Stimulated activated naive CD4-positive, alpha-beta T cell treated with Interleukin-2 at 50 U/mL for 16 hours (primary cell): ENCODE measurements at regions not wholly inside any gene's neighbourhood (a gene's known extent, or its start where the extent isn't known, plus 50 kb on each side); places are given as distances from the start of the nearest gene placed in this dataset.
"Not testable (repeated sequence)": the region's sequence is repeated elsewhere in the genome, so short reads cannot be mapped to it uniquely, and the experiment has no call there.

ENCODE experiments used
- DNase-seq: peaks from one replicate; lab custom pipeline; 2025; lab: John Stamatoyannopoulos, UW

DNA sequence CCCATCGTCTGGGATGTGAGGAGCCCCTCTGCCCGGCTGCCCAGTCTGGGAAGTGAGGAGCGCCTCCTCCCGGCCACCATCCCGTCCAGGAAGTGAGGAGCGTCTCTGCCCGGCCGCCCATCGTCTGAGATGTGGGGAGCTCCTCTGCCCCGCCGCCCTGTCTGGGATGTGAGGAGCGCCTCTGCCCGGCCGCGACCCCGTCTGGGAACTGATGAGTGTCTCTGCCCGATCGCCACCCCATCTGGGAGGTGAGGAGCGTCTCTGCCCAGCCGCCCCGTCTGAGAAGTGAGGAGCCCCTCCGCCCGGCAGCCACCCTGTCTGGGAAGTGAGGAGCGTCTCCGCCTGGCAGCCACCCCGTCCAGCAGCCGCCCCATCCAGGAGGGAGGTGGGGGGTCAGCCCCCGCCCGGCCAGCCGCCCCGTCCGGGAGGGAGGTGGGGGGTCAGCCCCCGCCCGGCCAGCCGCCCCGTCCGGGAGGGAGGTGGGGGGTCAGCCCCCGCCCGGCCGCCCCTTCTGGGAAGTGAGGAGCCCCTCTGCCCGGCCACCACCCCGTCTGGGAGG is 705.8 kb downstream of the DTWD2 start:
- DNase-seq = not testable (repeated sequence)

DNA sequence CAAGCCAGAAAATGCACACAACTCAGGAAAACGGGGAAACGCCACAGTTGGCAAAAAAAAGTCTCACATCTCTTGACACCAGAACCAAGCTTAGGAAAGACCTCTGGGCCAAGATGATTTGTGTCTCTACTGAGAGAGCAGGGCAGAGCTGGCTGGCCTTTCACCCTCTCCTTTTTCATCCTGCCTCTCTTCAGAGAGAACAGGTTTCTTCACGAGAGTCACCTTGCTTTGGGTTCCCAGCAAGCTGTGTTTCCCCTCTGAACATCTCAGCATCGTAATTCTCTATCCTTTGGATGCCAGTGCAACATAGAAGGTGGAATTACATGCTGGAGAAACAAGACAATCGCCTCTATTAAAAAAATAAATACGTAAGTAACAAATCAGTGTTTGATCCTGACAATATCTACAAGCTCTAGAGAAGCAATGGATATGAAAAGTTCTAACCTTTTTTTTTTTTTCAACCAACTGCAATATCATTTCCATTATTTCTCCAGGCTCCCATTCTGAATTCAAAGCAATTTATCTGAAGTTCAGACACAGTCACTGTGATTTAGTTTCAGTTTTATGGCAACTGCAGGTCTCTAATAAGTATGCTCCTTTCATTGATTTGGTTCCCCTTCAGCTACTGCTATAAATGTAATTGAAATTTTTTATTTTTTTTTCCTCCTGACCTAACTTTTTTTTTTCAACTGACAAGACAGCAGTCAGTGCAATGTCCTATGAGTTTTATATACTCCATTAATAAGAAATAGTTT is 708.6 kb downstream of the DTWD2 start:
- no peak for DNase-seq

DNA sequence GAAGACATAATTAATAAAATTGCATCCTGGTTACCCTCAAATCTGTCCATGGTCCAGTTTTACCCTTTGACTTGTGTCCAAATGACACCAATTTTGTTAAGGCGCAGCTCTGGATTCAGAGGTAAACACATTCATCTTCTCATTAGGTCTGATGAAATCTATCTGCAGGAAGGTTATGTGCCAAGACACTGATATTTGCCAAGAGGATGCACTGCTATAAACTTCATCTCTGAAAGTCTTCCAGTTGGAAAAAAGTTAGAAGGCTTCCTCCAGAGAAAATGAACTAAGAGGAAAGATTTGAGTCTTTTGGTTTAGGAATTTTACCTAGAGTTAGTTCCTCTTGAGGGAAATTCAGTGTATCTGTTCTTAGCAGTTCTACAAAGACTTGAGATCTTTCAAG is 717.8 kb downstream of the DTWD2 start:
- no peak for DNase-seq

DNA sequence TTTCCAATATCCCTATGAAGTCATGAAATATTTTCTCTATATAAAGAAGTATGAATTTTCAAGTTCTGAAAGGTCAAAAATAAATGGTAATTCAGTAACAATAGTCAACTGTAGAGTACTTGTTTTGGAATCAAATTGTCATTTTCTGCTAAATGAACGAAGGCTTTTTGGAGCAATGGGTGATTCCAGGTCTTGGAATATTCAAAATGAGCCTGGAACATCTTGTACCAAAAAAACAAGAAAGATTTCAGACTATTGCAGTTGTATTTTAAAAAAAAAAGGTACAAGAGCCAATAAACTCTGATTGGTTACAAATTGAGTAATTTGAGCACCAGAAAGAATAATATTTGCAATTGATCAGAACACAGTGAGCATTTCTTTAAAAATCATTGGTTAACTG is 730.1 kb downstream of the DTWD2 start:
- DNase-seq = no peak

DNA sequence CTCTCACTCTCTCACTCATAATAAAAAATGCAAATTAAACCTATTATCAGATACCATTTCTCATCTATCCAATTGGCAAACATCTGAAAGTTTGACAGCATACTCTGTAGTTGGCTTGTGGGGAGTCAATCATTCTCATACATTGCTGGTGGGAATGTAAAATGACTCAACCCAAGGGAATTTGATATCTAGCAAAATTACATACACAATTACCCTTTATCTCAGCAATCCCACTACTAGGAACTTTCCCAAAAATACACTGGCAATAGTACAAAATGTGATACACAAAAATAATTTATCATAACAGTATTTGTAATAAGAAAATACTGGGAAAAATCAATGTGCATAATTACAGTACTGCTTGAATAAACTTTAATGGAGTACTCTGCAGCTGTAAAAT is 731.3 kb downstream of the DTWD2 start:
- DNase-seq = no peak

DNA sequence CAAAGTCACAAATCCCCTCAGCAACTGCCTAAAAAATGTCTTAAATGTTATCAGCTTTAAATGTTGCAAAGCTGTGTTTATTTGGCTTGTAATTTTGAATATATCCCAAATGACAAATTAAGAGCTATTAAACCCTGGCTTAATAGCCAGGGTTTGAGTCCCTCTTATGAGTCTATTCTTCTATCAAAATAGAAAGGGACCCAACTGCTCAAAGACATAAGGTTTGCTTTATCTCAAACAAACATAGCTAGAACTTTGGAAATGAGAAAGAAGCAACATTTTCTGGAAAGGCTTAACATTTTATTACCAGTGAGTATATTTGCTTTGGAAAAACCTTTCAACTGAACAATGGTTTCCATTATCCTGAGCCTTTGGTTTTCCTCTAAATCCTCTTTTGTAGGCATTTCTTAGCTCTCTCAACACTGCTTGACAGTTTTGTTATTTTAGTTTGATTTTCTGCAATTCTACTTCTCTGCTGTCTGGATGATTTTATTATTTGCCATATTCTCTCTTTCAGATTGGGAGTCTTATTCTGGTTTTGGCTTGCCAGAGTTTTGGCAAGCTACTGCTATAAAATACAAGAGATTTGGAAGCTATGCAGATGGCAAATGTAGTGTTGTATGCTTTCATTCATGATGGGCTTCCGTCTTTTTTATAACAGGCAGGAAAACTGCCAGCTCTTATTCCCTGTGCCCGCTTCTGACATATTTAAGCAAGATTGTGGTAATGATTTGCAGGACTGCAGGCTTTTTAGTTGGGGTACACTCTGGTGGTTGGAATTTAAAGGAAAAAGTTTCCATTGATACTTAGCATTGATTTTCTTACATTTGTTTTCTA is 734.9 kb downstream of the DTWD2 start:
- DNase-seq = no peak

DNA sequence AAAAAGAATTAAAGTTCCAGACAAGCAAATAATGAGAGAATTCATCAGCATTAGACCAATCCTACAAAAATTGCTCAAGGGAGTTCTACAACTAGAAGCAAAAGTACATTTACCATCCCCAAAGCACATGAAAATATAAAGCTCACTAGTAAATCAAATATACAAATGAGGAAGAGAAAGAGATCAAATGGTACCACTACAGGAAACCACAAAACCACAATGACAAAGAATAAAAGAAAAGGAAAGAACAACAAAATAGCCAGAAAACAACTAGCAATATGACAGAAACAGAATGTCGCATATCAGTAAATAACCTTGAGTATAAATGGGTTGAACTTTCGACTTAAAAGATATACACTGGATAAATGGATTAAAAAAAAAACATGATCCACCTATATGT is 739.0 kb downstream of the DTWD2 start:
- DNase-seq = no peak

DNA sequence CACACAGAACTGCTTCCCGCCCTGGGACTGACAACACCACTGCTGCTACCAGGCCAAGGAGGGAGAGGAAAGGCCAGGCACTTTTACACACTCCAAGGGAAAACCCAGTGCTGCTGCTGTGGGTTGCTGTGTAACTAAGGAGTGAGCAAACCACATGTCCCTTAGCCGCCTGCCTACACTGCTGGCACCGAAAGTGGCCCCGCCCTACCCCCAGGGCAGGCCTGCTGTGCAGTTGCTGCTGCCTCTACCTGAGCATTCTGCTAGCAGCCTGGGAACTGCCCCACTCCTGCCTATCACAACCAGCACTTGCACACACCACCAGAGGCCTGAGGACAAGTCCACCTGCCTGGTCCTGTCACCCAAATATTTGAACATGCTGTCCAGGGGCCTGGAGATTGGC is 740.9 kb downstream of the DTWD2 start:
- no peak for DNase-seq

DNA sequence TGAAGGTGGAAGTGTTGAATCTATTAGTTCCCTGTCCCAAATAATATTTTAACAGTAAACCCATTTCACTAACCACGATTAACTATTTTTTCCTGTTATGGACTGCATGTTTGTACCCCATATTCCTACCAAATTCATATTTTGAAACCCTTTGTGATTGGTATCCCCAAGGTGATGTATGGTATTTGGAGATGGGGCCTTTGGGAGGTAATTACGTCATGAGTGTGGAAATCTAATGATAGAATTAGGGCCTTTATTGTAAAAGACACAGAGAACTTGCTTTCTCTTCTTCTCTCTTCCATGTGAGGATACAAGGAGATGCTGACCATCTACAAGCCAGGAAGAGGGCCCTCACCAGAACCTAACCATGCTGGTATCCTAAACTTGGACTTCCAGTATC is 744.7 kb downstream of the DTWD2 start:
- no peak for DNase-seq

DNA sequence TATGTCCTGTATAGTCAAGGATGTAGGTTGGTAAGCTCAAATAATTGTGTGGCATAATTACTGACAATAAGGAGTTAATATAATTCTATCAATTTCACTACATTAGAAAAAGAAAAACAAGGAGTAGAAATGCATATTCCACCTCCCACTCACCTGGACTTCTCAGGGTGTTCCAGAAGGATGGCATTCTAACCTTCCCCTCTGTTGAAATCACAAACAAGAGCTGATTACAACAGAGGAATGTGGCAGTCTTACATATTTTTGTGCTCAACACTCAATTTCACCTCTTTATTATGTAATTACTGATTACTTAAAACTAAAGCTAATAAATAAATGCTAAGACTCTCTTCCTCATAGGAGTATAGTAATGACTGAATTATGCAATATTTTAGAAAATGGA is 745.3 kb downstream of the DTWD2 start:
- no peak for DNase-seq

DNA sequence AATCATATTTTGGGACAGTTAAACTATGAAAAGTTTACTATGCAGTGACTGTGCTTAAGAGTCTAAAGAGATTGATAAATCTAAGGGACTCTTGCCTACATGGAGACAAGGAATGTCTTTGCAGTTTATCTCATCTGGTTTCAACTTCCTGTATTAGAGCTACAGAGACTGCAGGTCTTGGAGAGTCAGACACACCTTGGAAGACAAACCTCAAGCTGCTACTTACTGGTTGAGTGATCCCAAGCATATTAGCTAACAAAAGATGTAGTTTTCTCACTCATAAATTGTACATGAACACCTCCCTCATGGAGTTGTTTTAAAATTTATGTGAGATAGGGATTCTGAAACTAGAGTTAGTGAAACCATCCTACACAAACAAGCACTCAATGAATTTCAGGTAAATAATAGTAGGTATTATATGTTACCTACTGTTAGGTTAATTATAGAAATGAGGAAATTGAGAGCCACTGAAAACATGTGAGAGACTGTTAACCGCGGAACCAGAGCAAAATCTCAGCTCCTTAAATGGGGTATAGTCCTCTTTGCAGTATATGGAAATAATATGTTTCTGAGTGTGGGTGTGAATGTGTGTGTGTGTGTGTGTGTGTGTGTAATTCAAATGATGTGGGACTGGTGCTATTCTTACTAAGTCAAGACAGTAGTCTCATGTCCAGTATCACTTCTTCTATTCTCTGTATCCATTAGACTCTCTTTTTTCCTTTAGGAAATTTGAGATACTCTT is 752.1 kb downstream of the DTWD2 start:
- no peak for DNase-seq

DNA sequence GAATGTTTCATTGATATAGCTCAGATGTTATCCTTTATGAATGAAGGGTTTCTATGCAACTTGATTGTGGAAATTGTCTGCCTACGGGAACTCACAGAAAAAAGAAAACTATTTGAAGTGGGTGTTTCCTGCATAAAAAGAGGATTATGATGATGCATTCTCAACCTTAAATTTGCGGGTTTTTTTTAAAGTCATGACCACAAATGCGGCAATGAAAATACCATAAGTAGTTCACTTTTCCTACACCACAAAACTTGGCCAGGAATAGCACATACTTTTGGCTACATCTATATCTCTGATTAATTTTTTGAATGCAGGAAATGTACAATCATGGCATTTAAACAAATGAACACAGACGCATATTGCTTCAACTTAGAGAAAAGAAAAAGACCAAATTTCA is 754.7 kb downstream of the DTWD2 start:
- no peak for DNase-seq

DNA sequence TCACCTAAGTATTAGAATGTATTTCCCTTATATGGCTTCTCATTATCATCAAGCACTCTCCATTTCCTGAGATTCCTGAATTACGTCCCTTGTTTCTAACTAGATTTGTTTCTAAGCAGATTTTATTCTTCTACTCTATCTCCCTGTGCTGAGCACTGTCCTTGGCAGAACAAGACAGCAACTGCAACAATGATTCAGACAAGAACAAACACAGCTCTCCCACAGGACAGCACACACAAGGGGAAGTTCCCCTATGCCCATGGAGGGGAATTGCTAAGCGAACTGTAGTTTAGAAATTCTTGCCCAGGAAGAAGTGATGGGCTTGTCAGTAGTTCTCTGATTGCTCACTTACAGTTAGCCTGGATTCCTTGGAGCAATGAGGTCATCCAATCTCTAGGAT is 759.9 kb downstream of the DTWD2 start:
- DNase-seq = no peak

DNA sequence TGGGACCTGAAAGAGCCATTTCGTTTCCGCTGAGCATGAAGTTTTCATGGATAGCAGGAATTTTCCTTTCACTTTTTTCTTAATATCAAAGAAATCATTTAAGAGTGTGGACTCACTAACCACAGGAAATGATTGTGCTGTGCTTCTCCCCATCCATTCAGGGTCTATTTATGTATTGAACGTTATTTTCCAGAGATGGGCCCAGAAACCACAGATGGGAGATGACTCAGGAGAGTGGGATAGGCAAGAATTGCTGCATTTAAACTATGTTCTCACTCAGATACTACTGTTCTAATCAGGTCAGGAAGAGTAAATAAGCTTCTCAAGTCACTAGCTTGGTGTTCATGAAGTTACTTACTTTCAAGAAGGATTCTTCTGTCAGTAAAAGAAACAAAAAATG is 763.8 kb downstream of the DTWD2 start:
- no peak for DNase-seq

DNA sequence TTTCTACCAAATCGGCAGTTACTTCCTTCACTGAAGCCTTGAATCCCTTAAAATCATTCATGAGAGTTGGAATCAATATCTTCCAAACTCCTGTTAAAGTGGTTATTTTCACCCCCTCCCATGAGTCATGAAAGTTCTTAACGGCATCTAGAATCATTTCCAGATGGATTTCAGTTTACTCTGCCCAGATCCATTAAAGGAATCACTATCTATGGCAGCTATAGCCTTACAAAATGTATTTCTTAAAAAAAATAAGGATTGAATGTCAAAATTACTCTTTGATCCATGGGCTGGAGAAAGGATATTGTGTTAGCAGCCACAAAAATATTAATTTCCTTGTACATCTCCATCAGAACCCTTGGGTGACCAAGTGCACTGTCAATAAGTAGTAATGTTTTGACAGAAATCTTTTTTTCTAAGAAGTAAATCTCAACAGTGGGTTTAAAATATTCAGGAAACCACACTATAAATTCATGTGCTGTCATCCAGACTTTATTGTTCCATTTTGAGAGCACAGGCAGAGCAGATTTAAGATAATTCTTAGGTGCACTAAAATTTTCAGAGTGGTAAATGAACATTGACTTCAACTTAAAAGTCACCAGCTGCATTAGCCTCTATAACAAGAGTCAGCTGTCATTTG is 767.7 kb downstream of the DTWD2 start:
- no peak for DNase-seq

DNA sequence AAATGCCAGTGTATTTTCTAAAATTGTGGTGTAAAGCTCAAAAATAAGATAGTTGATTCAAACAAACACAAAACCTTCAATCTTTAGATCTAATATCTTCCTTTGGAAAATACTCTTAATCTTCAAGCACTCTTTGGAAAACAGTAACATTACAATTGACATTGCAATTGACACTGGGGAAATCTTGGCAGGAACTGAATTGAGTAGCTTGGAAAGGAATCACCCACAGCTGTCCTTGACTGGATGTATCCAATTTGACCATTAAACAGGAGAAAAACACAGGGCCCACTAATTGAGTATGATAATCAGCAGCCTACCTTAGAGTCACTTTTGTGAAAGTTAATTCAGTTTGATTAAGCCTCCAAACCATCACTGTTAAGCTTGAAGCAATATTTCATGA is 776.7 kb downstream of the DTWD2 start:
- no peak for DNase-seq

DNA sequence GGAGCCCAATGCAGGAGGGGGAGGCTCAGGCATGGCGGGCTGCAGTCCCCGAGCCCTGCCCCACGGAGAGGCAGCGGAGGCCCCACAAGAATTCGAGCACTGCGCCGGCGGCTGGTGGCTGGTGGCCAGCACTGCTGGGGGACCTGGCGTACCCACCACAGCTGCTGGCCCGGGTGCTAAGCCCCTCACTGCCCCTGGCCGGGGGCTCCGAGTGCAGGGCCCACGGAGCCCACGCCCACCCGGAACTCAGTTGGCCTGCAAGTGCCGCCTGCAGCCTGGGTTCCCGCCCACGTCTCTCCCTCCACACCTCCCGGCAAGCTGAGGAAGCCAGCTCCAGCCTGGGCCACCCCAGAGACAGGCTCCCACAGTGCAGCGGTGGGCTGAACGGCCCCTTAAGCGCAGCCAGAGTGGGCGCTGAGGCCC is 780.3 kb downstream of the DTWD2 start:
- no peak for DNase-seq

DNA sequence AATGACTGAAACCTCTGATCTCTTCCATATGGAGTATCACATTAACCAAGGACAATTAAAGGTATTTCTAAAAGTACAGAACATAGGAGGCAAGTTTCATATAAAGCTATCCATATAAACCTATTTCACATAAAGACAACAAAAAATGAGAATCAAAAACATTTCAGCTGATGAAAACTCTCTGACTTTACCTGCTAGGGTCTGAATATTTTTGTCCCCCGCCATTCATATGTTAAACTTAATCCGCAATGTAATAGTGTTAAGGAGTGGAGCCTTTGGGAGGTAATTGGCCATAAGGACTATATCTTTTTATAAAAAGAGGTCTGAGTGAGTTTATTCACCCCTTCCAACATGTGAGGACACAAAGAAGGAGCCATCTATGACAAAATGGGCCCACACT is 788.5 kb downstream of the DTWD2 start:
- no peak for DNase-seq

DNA sequence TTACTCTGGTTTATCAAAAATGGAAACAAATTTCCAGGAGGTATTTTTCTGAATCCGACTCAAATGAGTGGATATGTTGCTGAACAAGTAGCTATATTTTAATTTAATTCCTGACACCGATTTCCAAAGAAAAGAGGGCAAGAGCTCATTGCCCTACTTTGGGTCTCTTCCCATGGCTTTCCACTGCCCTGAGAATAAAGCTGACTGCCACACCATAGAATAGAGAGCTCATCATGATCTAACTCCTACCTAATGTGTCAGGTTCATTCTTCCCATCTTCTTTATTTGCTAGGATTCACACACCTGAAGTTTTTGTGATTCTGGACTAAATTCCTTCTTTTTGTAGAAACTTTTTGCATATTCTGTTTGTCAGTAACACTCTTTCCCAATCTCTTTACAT is 792.1 kb downstream of the DTWD2 start:
- no peak for DNase-seq

DNA sequence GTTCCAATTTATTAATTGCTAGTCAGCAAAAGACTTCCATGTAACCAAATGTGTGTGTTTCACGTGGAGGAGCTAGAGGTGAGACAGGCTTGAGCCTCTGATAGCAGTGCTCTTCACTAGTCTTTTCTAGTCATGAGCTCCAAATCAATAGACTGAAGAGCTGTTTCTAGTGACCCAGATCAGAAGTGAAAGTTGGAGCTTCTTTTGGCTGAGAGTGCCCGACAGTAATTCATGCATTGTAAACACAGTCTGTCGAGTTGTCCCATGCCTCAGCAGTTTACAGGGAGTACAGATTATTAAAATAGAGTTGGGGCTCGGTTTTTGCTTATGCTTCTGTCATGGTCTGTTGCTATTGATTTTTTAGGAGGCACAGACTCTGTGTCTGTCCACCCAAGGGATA is 793.1 kb downstream of the DTWD2 start:
- no peak for DNase-seq

DNA sequence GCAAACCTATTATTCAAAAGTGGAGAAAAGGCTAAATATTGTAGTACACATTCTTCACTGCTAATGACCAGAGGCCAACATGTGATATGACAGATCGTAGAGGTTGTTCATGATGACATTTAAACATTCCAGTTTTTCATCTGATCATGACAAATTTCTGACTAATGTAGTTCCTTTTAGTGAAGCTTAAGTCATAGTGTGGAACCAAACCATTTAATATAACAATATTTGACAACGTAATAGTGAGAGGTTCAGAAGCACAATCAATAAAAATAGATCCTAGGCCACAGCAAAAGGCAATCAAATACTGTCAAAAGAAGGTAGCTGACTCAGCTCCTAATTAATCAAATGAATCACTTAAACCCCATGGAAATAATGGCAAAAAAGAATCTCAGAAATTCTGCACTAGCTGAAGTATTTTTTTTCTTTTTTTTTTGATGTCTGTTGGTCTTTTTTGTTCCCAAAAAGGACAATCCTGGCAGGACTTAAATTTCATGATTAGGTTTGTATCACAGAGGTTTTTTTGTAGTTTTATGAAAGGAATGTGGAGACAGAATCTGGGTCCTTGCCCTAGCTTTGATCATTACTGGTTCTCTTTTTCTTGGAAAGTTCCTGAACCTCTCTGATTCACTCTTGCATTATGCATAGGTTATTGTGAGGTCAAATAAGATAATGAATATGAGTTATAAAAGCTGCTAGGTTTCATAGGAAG is 795.0 kb downstream of the DTWD2 start:
- DNase-seq = no peak
